Kidney (tissue), 13 donors: ENCODE measurements at regions not wholly inside any gene's neighbourhood (a gene's known extent, or its start where the extent isn't known, plus 50 kb on each side); places are given as distances from the start of the nearest gene placed in this dataset.

ENCODE experiments used
- DNase-seq, 5 donors: peaks; one replicate each; pipeline ENCODE4 v3.0.0-alpha.2; 2013 to 2020
- FAIRE-seq: peaks from 2 replicates; lab custom pipeline; 2012; peaks lifted over from hg19 to GRCh38; lab: Jason Lieb, UNC
- H3K27ac ChIP-seq, 2 donors: one replicate each; pipeline ENCODE4 v1.7.0; 2013; ENCODE audit warnings: low read depth in 2 of 2, low read length in 2 of 2, inconsistent platforms in 1 of 2
- H3K27me3 ChIP-seq: one replicate; pipeline ENCODE4 v1.7.1; 2013; ENCODE audit warnings: low read length, inconsistent platforms; ENCODE audit not compliant: control insufficient read depth, insufficient read depth
- H3K36me3 ChIP-seq, 3 donors: one replicate each; pipeline versions ENCODE4 v1.7.0 to v1.7.1; 2013; ENCODE audit warnings: low read length in 3 of 3, control low read depth in 1 of 3, inconsistent platforms in 1 of 3; ENCODE audit not compliant: insufficient read depth in 3 of 3, control insufficient read depth in 2 of 3
- H3K4me1 ChIP-seq, 3 donors: one replicate each; pipeline versions ENCODE4 v1.7.0 to v1.7.1; 2013; ENCODE audit warnings: low read length in 3 of 3, inconsistent platforms in 1 of 3, low read depth in 1 of 3; ENCODE audit not compliant: control insufficient read depth in 2 of 3, insufficient read depth in 2 of 3
- H3K4me3 ChIP-seq, 3 donors: one replicate each; pipeline versions ENCODE4 v1.7.0 to v1.8.1; 2013; ENCODE audit warnings: low read length in 3 of 3, control low read depth in 1 of 3, inconsistent platforms in 1 of 3
- H3K9ac ChIP-seq, 3 donors: one replicate each; pipeline versions ENCODE4 v1.7.0 to v1.7.1; 2013; ENCODE audit warnings: low read length in 3 of 3, control low read depth in 1 of 3, inconsistent platforms in 1 of 3
- H3K9me3 ChIP-seq, 3 donors: one replicate each; pipeline versions ENCODE4 v1.7.0 to v1.7.1; 2013; ENCODE audit warnings: low read length in 3 of 3, control low read depth in 1 of 3, inconsistent platforms in 1 of 3; ENCODE audit not compliant: control insufficient read depth in 2 of 3, insufficient read depth in 1 of 3
- CTCF ChIP-seq: IDR thresholded peaks from 3 replicates; pipeline ENCODE4 v1.5.1; 2012; ENCODE audit warnings: mild to moderate bottlenecking, moderate library complexity, borderline replicate concordance; ENCODE audit not compliant: insufficient read depth; ENCODE audit errors: extremely low read depth
- intact Hi-C: fragments of 100-400 bp; cut with DNase I; formaldehyde crosslinking; loops from one replicate; pipeline ENCODE4 v1.11.1; 2022
- donor health status: control.
- donor health status: control.
- donor health status: control.
- donor health status: control.
- donor health status: control.
- donor health status: DM: yes; HTN: yes; CAD: no.
- donor health status: Normal renal cell carcinoma (clear cell type).

GRCh38 chr2:2875296-2875695 lies 502.3 kb downstream of the EIPR1 start:
- intact Hi-C loops, result no loop called here
- no peak overlapping the region for H3K4me3 ChIP-seq
- DNase-seq (no peak), FAIRE-seq (no peak)
- no peaks in the 10 kb centered on the region for H3K4me1 ChIP-seq
- H3K9me3 ChIP-seq, result no peaks in the 10 kb centered on the region
- no peaks in the 10 kb centered on the region for H3K27me3 ChIP-seq
- no peaks in the 10 kb centered on the region for H3K36me3 ChIP-seq
- no peak overlapping the region for H3K27ac ChIP-seq
- no peak for TF ChIP-seq CTCF
- no peak overlapping the region for H3K9ac ChIP-seq

GRCh38 chr2:2874805-2875204 lies 502.8 kb downstream of the EIPR1 start:
- no peak overlapping the region for H3K27ac ChIP-seq
- H3K9ac ChIP-seq, result no peak overlapping the region
- no peaks in the 10 kb centered on the region for H3K4me1 ChIP-seq
- DNase-seq (no peak), FAIRE-seq (no peak)
- no peak for TF ChIP-seq CTCF
- H3K27me3 ChIP-seq, result no peaks in the 10 kb centered on the region
- no peak overlapping the region for H3K4me3 ChIP-seq
- no peaks in the 10 kb centered on the region for H3K36me3 ChIP-seq
- no peaks in the 10 kb centered on the region for H3K9me3 ChIP-seq
- intact Hi-C loops, result no loop called here

- H3K9me3 ChIP-seq, result no peaks in the 10 kb centered on the region
- DNase-seq (no peak), FAIRE-seq (no peak)
- no peak for TF ChIP-seq CTCF
- H3K4me3 ChIP-seq, result no peak overlapping the region
- no peak overlapping the region for H3K27ac ChIP-seq
- no peaks in the 10 kb centered on the region for H3K36me3 ChIP-seq
- intact Hi-C loops, result no loop called here
- no peaks in the 10 kb centered on the region for H3K4me1 ChIP-seq
- no peaks in the 10 kb centered on the region for H3K27me3 ChIP-seq
- no peak overlapping the region for H3K9ac ChIP-seq
Measured at GRCh38 chr2:2874341-2874740, 503.3 kb downstream of the EIPR1 start.

GRCh38 chr2:2873450-2873811 lies 504.2 kb downstream of the EIPR1 start:
- Histone ChIP-seq H3K4me3 (no peak overlapping the region), H3K27ac (no peak overlapping the region), H3K27me3 (no peaks in the 10 kb centered on the region), H3K36me3 (no peaks in the 10 kb centered on the region), H3K9me3 (no peaks in the 10 kb centered on the region), H3K4me1 (no peaks in the 10 kb centered on the region), H3K9ac (no peak overlapping the region)
- DNase-seq (no peak), FAIRE-seq (no peak)
- intact Hi-C loops, result no loop called here
- TF ChIP-seq CTCF, result no peak
